Right atrium auricular region (tissue), 2 donors: ENCODE measurements at regions not wholly inside any gene's neighbourhood (a gene's known extent, or its start where the extent isn't known, plus 50 kb on each side); places are given as distances from the start of the nearest gene placed in this dataset.

Experiments used
- DNase-seq: peaks from one replicate; pipeline ENCODE4 v3.0.0-alpha.2; 2019; ENCODE audit warnings: low spot score
- H3K27ac ChIP-seq, 2 donors: fragments of 200-600 bp; sonication (generic); 1 replicate in 1 of 2; 2 replicates in 1 of 2; pipeline ENCODE4 v1.5.1; 2016 to 2019
- H3K27me3 ChIP-seq, 2 donors: fragments of 200-600 bp; sonication (generic); one replicate each; pipeline versions ENCODE4 v1.5.1 to v1.6.0; 2017 to 2019
- H3K36me3 ChIP-seq: fragments of 200-600 bp; sonication (generic); one replicate; pipeline ENCODE4 v1.5.1; 2016
- H3K4me1 ChIP-seq, 2 donors: fragments of 200-600 bp; sonication (generic); one replicate each; pipeline versions ENCODE4 v1.5.1 to v1.6.0; 2017 to 2019
- H3K4me3 ChIP-seq, 2 donors: fragments of 200-600 bp; sonication (generic); 1 replicate in 1 of 2; 2 replicates in 1 of 2; pipeline ENCODE4 v1.5.1; 2017 to 2019; ENCODE audit warnings: mild to moderate bottlenecking in 1 of 2, moderate library complexity in 1 of 2
- H3K9me3 ChIP-seq, 2 donors: fragments of 200-600 bp; sonication (generic); one replicate each; pipeline ENCODE4 v1.5.1; 2019
- TF ChIP-seq, protein P1 (sequence below), 2 donors: fragments of 200-600 bp; sonication (generic); IDR thresholded peaks; one replicate each; pipeline ENCODE4 v1.5.1; 2019; ENCODE audit warnings: antibody characterized with exemption in 2 of 2

DNA sequence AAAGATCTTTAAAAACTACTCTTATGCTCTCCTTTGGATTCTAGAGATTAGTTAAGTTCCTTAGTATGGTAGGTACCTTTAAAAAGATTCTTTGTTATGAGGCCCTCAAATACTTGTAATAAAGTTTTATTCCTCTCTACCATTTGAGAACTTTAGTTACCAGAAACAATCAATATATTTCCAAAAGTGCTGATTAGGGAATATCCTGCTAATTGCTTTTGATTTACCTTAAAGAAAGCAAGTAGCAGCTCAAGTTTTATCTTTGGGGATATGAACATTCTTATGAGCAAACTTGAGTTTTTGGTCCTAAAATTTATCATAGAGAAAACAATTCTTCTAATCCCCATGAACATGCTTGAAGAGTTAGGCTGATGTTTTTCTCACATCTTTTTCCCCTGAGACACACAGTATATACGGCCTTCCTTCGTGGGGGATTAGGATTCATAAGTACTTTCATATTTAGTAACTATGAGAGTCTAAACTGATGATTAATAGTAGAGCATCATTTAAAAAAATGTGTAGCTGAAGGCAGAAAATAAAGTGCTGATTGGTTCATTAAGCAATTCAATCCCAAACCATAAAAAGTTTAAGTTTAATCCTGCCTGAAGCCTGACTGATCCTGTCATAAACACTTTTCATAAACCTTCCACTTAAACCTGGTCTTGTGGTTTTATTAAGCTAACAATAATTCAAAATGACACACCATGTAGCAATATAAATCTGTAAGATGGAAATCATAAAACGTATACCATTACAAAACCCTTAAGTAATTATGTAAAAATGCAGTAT, 380.5 kb upstream of the FBXO33 start:
- Histone ChIP-seq H3K27ac (no peak overlapping the region), H3K4me3 (no peak overlapping the region), H3K4me1 (no peaks in the 10 kb centered on the region), H3K36me3 (no peaks in the 10 kb centered on the region), H3K9me3 (no peaks in the 10 kb centered on the region), H3K27me3 (no peaks in the 10 kb centered on the region)
- TF ChIP-seq, protein P1, sequence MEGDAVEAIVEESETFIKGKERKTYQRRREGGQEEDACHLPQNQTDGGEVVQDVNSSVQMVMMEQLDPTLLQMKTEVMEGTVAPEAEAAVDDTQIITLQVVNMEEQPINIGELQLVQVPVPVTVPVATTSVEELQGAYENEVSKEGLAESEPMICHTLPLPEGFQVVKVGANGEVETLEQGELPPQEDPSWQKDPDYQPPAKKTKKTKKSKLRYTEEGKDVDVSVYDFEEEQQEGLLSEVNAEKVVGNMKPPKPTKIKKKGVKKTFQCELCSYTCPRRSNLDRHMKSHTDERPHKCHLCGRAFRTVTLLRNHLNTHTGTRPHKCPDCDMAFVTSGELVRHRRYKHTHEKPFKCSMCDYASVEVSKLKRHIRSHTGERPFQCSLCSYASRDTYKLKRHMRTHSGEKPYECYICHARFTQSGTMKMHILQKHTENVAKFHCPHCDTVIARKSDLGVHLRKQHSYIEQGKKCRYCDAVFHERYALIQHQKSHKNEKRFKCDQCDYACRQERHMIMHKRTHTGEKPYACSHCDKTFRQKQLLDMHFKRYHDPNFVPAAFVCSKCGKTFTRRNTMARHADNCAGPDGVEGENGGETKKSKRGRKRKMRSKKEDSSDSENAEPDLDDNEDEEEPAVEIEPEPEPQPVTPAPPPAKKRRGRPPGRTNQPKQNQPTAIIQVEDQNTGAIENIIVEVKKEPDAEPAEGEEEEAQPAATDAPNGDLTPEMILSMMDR (IDR thresholded peaks at IDR 0.05): no peak
- DNase-seq: no peak

DNA sequence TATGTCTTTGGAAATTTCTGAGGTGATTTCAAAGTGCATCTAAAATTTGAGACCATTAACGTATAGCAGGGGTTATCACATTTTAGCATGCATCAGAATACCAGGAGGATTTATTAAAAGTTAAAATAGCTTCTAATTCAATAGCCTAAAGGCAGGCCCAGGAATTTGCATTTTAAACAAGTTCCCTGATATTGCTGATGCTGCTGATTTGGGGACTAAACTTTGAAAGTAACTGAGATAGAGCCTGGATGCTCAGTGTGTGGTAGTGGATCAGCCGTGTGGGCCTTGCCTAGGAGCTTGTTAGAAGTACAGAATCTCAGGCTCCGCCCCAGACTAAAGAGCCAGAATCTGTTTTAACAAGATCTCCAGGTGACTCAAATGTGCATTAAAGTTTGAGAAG, 375.0 kb upstream of the FBXO33 start:
- Histone ChIP-seq H3K36me3 (no peaks in the 10 kb centered on the region), H3K9me3 (no peaks in the 10 kb centered on the region), H3K4me1 (no peaks in the 10 kb centered on the region), H3K4me3 (no peak overlapping the region), H3K27ac (no peak overlapping the region), H3K27me3 (no peaks in the 10 kb centered on the region)
- DNase-seq: no peak
- TF ChIP-seq, protein P1 (IDR thresholded peaks at IDR 0.05): no peak

DNA sequence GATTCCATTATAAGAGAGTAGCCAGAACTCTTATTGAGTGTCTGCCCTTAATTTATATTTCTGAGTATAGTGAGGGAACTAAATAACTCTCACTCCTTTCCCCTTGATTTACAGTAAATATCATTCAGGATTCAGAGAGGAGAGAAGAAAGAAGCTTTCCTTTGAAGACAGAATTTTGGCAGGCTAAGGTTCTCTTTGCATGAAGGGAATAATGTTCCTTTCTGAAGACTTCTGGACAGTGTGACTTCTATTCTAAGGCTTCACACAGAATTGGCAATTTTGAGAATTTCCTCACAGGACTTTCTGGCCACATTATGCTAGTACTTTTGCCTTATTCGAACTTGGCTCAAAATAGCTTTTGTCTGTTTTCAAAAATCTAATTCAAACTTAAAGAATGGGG, 352.2 kb upstream of the FBXO33 start:
- Histone ChIP-seq H3K27ac (no peak overlapping the region), H3K4me3 (no peak overlapping the region), H3K36me3 (no peaks in the 10 kb centered on the region), H3K4me1 (no peaks in the 10 kb centered on the region), H3K27me3 (no peaks in the 10 kb centered on the region), H3K9me3 (no peaks in the 10 kb centered on the region)
- no peak for DNase-seq
- TF ChIP-seq, protein P1 (IDR thresholded peaks at IDR 0.05): no peak

DNA sequence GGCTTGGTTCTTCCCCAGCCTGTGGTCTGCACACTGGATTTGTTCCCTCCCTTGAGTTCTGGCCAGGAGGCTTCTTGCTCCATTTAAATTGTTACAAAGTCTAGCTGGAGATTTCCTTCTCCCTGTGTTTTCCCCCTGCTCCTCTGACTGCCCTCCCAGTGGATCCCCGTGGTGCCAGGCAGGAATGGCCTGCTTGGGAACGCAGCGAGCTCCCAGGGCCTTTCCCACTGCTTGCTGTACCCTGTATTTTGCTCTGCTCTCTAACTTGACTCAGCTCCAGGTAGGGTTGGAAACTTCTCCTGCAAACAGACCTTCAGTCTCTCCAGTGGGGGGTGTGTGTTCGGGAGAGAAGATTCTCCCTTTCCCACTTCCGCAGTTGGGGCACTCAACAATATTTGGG, 349.2 kb upstream of the FBXO33 start:
- no peaks in the 10 kb centered on the region for H3K36me3 ChIP-seq
- no peak overlapping the region for H3K4me3 ChIP-seq
- TF ChIP-seq, protein P1 (IDR thresholded peaks at IDR 0.05): no peak
- no peaks in the 10 kb centered on the region for H3K27me3 ChIP-seq
- DNase-seq: no peak
- no peaks in the 10 kb centered on the region for H3K9me3 ChIP-seq
- H3K4me1 ChIP-seq: no peaks in the 10 kb centered on the region
- H3K27ac ChIP-seq: no peak overlapping the region

DNA sequence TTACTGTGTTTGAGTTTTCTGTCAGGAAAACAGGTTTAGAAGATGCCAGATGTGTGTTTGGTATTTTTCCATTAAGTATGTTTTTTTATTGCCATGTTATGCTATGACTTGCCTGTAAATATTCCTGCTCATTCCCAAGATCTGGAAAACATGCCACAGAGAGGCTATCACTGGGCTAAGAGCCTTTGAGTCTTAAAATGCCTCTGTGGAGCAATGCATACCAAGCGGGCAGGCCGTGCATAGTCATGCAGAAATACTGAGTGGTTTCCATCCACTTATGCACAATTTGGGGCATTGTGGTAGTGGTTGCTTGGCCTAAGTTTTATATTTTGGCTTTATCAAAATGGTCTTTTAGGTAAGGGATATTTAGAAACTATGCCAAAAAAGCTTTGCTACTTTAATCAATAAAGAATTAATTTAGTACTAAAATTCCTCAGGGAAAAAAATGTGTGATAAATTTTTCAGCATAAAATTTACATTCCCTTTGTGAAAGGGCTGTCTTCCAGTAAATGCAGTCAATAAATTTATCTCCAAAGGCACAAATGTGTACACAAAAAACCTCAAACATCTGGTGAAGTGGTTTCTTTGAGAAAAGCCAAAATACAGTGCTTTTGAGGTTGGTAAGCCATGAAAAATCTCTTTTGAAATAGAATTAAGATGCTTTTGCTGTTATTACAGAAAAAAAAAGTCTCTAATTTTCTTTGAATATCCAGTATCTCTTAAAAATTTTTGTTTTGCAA, 341.3 kb upstream of the FBXO33 start:
- TF ChIP-seq, protein P1 (IDR thresholded peaks at IDR 0.05): no peak
- Histone ChIP-seq H3K4me1 (no peaks in the 10 kb centered on the region), H3K4me3 (no peak overlapping the region), H3K27ac (no peak overlapping the region), H3K36me3 (no peaks in the 10 kb centered on the region), H3K27me3 (no peaks in the 10 kb centered on the region), H3K9me3 (no peaks in the 10 kb centered on the region)
- no peak for DNase-seq
